ENCODE measurements at regions not wholly inside any gene's neighbourhood (a gene's known extent, or its start where the extent isn't known, plus 50 kb on each side); places are given as distances from the start of the nearest gene placed in this dataset.

DNA sequence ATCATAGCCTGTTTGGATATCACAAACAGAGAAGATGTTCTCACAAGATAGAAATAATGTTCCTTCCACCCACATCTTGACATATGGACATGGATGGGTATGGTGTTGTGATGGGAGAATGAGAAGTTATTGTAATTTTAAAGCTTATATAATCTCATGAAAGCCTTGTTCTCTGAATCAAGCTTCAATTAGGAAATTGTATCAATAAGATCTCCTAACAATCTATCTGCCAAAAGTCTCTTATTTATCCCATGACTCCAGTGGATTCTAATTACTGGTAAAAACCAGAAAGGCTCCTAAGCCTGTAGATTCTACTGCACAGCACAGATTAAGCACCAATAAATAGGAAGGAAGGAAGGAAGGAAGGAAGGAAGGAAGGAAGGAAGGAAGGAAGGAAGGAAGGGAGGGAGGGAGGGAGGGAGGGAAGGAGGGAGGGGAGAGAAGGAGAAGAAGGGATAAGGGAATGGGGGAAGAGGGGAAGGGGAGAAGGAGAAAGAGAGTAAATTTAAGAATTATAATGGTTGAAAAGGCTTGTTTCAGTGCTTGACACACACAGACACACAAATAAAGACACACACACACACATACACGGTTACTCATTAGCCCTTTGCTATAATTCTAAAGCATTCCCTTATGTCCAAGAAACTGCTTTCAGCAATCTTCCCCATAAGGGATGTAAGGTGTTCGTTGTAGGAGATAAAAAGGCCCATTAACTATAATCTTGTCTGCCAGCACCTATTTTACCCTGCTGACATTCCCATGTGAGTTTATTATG lies 258.0 kb upstream of the API5 start:
- TF ChIP-seq CTCF (conservative IDR thresholded peaks at IDR 0.05 in 1 of 2, IDR thresholded peaks at IDR 0.05 in 1 of 2; ENCODE audit: extremely low read depth in 1 of 2, insufficient read depth in 1 of 2, low read depth in 1 of 2, low read length in 2 of 2) (no peak), EZH2 (IDR thresholded peaks at IDR 0.05; ENCODE audit: borderline replicate concordance, low read length) (no peak)
